ENCODE measurements at regions not wholly inside any gene's neighbourhood (a gene's known extent, or its start where the extent isn't known, plus 50 kb on each side); places are given as distances from the start of the nearest gene placed in this dataset.
"Not testable (repeated sequence)": the region's sequence is repeated elsewhere in the genome, so short reads cannot be mapped to it uniquely, and the experiment has no call there.

GRCh38 chr3:20935791-20936190 lies 749.8 kb upstream of the SGO1 start:
- Histone ChIP-seq H3K4me3 (no peak overlapping the region), H3K27ac (no peak overlapping the region), H3K36me3 (no peaks in the 10 kb centered on the region), H3K27me3 (no peaks in the 10 kb centered on the region), H3K9me3 (no peaks in the 10 kb centered on the region), H3K4me1 (no peaks in the 10 kb centered on the region)
- intact Hi-C loops (cut with DNase I), result no loop called here
- DNase-seq (ENCODE audit: low spot score in 2 of 2), result no peak
- no peak for TF ChIP-seq CTCF (IDR thresholded peaks at IDR 0.05)

GRCh38 chr3:20931834-20932233 lies 745.8 kb upstream of the SGO1 start:
- intact Hi-C loops (cut with DNase I), result no loop called here
- Histone ChIP-seq H3K9me3 (no peaks in the 10 kb centered on the region), H3K27ac (no peak overlapping the region), H3K36me3 (no peaks in the 10 kb centered on the region), H3K4me1 (no peaks in the 10 kb centered on the region), H3K4me3 (no peak overlapping the region), H3K27me3 (no peaks in the 10 kb centered on the region)
- no peak for DNase-seq (ENCODE audit: low spot score in 2 of 2)
- TF ChIP-seq CTCF (IDR thresholded peaks at IDR 0.05), result no peak

GRCh38 chr3:20930034-20930433 lies 744.0 kb upstream of the SGO1 start:
- intact Hi-C loops (cut with DNase I), result no loop called here
- Histone ChIP-seq H3K4me3 (no peak overlapping the region), H3K9me3 (no peaks in the 10 kb centered on the region), H3K36me3 (no peaks in the 10 kb centered on the region), H3K27me3 (no peaks in the 10 kb centered on the region), H3K27ac (no peak overlapping the region), H3K4me1 (no peaks in the 10 kb centered on the region)
- TF ChIP-seq CTCF (IDR thresholded peaks at IDR 0.05), result peak in 1 of 3 experiments; percentile 5
- DNase-seq (ENCODE audit: low spot score in 2 of 2), result no peak

- Histone ChIP-seq H3K27me3 (no peaks in the 10 kb centered on the region), H3K9me3 (no peaks in the 10 kb centered on the region), H3K4me1 (no peaks in the 10 kb centered on the region), H3K36me3 (no peaks in the 10 kb centered on the region), H3K27ac (no peak overlapping the region), H3K4me3 (no peak overlapping the region)
- TF ChIP-seq CTCF (IDR thresholded peaks at IDR 0.05), result no peak
- DNase-seq (ENCODE audit: low spot score in 2 of 2), result no peak
- intact Hi-C loops (cut with DNase I), result no loop called here
These were observed 738.8 kb upstream of the SGO1 start for GRCh38 chr3:20924646-20925385.

- H3K27me3 ChIP-seq; H3K4me1 ChIP-seq; H3K36me3 ChIP-seq; intact Hi-C loops (cut with DNase I); H3K9me3 ChIP-seq; H3K4me3 ChIP-seq; DNase-seq (ENCODE audit: low spot score in 2 of 2); H3K27ac ChIP-seq: not testable (repeated sequence)
These were observed 735.1 kb upstream of the SGO1 start for GRCh38 chr3:20921112-20921511.

GRCh38 chr3:20916951-20917606 lies 731.1 kb upstream of the SGO1 start:
- no peaks in the 10 kb centered on the region for H3K4me1 ChIP-seq
- peaks cover 0 to 9% of the 10 kb centered on the region in 2 donors for H3K9me3 ChIP-seq
- no peaks in the 10 kb centered on the region for H3K36me3 ChIP-seq
- intact Hi-C loops (cut with DNase I), result no loop called here
- H3K27ac ChIP-seq, result no peak overlapping the region
- DNase-seq (ENCODE audit: low spot score in 2 of 2), result no peak
- H3K4me3 ChIP-seq, result no peak overlapping the region
- no peak for TF ChIP-seq CTCF (IDR thresholded peaks at IDR 0.05)
- no peaks in the 10 kb centered on the region for H3K27me3 ChIP-seq

Data from ascending aorta (tissue), 2 donors.